ENCODE measurements at regions not wholly inside any gene's neighbourhood (a gene's known extent, or its start where the extent isn't known, plus 50 kb on each side); places are given as distances from the start of the nearest gene placed in this dataset.

DNA sequence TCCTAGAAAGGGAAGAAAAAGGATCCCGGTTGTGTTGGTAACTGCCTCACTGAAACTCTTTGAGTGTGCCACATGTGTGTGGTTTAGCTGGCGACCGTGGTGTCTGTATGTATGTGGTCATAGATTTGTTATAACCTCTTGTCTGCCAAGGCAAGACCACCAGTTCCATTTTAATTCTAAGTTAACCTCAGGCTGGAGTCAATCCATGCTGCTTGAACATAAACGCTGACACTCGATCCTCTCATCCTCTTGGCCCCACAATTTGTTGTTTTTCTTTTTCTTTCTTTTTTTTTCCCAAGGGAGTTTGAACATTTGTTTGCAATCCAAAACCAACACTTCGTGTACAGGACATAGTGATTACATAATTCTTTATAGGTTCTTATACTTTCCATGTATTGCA, 318.9 kb upstream of the JAG1 start:
- no peaks in the 10 kb centered on the region for H3K27me3 ChIP-seq (ENCODE audit: control insufficient read depth, insufficient read depth, low read length)
- no peaks in the 10 kb centered on the region for H3K36me3 ChIP-seq (ENCODE audit: control insufficient read depth, insufficient read depth, low read length)
- TF ChIP-seq, protein P1, sequence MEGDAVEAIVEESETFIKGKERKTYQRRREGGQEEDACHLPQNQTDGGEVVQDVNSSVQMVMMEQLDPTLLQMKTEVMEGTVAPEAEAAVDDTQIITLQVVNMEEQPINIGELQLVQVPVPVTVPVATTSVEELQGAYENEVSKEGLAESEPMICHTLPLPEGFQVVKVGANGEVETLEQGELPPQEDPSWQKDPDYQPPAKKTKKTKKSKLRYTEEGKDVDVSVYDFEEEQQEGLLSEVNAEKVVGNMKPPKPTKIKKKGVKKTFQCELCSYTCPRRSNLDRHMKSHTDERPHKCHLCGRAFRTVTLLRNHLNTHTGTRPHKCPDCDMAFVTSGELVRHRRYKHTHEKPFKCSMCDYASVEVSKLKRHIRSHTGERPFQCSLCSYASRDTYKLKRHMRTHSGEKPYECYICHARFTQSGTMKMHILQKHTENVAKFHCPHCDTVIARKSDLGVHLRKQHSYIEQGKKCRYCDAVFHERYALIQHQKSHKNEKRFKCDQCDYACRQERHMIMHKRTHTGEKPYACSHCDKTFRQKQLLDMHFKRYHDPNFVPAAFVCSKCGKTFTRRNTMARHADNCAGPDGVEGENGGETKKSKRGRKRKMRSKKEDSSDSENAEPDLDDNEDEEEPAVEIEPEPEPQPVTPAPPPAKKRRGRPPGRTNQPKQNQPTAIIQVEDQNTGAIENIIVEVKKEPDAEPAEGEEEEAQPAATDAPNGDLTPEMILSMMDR (IDR thresholded peaks at IDR 0.05; ENCODE audit: insufficient read depth, low read length, poor library complexity, severe bottlenecking): no peak
- no peak for DNase-seq (ENCODE audit: low read depth)
- H3K4me3 ChIP-seq (ENCODE audit: low read depth, low read length): no peak overlapping the region

DNA sequence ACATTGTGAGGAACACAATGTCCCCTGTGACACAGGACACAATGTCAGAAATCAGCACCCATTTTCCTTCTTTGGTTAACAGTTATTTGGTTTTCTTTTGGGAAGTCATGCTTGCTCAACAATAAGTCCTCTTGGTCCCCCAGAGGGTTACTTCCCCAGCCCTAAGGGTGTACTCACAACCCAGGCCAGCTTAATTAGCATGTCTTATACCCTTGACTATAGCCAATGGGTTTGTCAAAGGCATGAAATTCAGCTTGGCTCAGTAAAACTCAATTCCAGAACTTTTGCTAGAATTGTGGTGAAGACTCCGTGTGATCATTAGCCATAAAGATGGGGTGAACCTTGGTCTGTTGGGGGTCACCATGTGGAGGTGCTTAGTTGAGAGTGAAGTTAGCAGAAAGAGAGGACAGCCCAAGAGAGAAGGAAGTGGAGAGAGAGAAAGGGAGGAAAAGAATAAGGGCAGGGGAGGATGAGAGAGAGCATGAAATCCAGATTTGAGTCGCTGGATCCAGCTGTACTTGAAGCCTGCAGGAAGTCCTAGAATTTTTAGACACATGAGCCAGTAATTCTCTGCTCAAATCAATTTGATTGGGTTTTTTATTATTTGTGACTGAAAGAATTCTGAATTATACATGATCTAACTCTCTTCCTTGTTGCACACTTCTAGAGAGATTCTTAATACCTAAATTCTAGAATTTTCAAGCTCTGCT, 321.3 kb upstream of the JAG1 start:
- Histone ChIP-seq H3K4me3 (ENCODE audit: low read depth, low read length) (no peak overlapping the region), H3K27me3 (ENCODE audit: control insufficient read depth, insufficient read depth, low read length) (no peaks in the 10 kb centered on the region), H3K36me3 (ENCODE audit: control insufficient read depth, insufficient read depth, low read length) (no peaks in the 10 kb centered on the region)
- DNase-seq (ENCODE audit: low read depth): no peak
- TF ChIP-seq, protein P1 (IDR thresholded peaks at IDR 0.05; ENCODE audit: insufficient read depth, low read length, poor library complexity, severe bottlenecking): no peak

DNA sequence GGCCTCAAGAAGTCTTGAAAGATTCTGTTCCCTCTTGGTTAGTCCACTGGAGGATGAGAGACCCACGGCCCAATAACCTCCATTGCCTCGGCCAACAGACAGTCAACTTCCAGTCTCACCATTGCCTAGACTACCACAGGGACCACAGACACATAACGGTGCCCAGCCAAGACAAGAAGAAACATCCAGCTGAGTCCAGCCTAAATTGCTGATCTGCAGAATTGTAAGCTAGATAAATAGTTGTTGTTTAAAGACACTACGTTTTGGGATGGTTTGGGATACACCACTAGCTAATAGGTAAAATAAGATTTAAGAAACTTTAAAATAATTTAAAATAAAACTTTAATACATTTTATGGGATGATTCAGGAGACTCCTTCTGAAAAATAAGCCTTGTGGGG, 324.7 kb upstream of the JAG1 start:
- H3K27me3 ChIP-seq (ENCODE audit: control insufficient read depth, insufficient read depth, low read length): no peaks in the 10 kb centered on the region
- H3K36me3 ChIP-seq (ENCODE audit: control insufficient read depth, insufficient read depth, low read length): no peaks in the 10 kb centered on the region
- TF ChIP-seq, protein P1 (IDR thresholded peaks at IDR 0.05; ENCODE audit: insufficient read depth, low read length, poor library complexity, severe bottlenecking): no peak
- H3K4me3 ChIP-seq (ENCODE audit: low read depth, low read length): no peak overlapping the region
- DNase-seq (ENCODE audit: low read depth): no peak

GRCh38 chr20:11000416-11000815, 326.6 kb upstream of the JAG1 start:
- no peaks in the 10 kb centered on the region for H3K36me3 ChIP-seq (ENCODE audit: control insufficient read depth, insufficient read depth, low read length)
- TF ChIP-seq, protein P1 (IDR thresholded peaks at IDR 0.05; ENCODE audit: insufficient read depth, low read length, poor library complexity, severe bottlenecking): no peak
- DNase-seq (ENCODE audit: low read depth): no peak
- H3K27me3 ChIP-seq (ENCODE audit: control insufficient read depth, insufficient read depth, low read length): no peaks in the 10 kb centered on the region
- no peak overlapping the region for H3K4me3 ChIP-seq (ENCODE audit: low read depth, low read length)

GRCh38 chr20:11001302-11001701, 327.5 kb upstream of the JAG1 start:
- no peak for DNase-seq (ENCODE audit: low read depth)
- Histone ChIP-seq H3K36me3 (ENCODE audit: control insufficient read depth, insufficient read depth, low read length) (no peaks in the 10 kb centered on the region), H3K4me3 (ENCODE audit: low read depth, low read length) (no peak overlapping the region), H3K27me3 (ENCODE audit: control insufficient read depth, insufficient read depth, low read length) (no peaks in the 10 kb centered on the region)
- TF ChIP-seq, protein P1 (IDR thresholded peaks at IDR 0.05; ENCODE audit: insufficient read depth, low read length, poor library complexity, severe bottlenecking): no peak
